ENCODE measurements at regions not wholly inside any gene's neighbourhood (a gene's known extent, or its start where the extent isn't known, plus 50 kb on each side); places are given as distances from the start of the nearest gene placed in this dataset.

DNA sequence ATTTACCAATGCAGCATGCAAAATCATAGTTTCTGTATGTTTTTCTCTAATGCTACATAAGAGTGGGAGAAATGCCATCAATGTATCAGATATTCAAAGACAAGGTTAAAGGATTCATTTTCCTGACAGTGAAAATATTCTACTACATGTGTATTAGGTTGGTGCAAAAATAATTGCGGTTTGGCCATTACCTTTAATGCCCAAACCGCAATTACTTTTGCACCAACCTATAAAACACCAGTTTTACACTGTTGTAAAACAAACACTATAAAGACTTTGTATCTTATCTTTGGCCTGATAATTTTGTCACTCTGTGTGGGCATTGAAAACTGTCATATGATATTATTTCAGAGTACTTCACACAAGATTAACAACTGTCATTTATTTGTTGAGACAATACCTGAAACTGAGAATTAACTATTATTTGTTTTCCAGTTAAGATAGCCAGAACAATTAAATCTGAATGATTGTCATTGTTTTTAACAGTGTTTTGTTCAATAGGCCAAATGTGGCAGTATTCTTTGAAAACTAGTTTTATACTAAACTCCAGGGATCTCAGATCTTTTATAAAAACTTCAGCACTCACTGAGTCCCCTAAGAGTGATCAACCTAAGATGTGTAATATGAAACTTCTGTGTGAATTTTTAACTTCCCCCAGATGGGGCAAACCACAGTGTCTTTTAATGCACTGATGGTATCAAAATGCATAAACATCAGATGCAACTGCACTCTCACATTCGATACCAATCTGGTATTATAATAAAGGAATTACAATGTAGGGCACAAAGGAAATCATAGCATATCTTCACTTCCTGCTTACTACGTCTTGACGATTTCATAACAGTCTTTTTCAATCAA is 53.8 kb upstream of the FBN2 start:
- DNase-seq (ENCODE audit: low spot score) = no peak

DNA sequence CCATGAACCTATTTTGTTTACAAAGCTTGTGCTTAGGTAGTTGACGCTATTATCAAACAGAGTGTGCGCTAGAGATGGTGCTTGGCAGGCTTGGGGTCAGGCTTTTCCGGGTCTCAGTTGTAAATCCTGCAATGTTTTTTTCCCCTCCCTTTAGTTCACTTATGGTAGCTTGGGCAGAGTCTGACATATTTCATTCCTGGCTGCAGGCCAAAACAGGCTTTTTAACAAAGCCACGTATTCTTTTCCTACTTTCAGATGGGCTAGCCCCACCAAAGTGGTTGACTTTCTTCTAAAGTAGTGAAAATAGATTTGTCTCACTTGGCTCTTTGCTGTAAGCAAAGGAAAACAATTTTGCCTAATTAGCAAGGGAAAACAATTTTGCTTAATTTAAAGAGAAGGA is 58.0 kb upstream of the FBN2 start:
- DNase-seq (ENCODE audit: low spot score) = no peak

DNA sequence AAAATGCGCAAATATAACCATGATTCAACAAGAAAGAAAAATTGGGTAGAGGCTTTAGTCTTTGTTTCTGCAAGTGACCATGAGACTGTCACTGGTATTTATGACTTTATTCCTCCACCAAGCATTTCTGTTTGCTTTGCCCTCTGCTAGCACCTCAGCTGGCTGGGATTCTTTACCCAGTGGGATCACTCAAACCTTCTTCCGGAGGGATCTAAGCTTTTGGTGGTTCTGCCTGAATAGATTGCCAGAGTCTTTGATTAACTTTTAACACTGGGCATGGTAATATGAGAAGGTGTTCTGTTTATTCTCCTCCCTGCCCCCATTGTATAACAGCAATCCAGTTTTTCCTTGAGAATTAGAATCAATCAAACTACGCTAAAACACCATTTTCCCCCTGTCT is 59.1 kb upstream of the FBN2 start:
- no peak for DNase-seq (ENCODE audit: low spot score)

DNA sequence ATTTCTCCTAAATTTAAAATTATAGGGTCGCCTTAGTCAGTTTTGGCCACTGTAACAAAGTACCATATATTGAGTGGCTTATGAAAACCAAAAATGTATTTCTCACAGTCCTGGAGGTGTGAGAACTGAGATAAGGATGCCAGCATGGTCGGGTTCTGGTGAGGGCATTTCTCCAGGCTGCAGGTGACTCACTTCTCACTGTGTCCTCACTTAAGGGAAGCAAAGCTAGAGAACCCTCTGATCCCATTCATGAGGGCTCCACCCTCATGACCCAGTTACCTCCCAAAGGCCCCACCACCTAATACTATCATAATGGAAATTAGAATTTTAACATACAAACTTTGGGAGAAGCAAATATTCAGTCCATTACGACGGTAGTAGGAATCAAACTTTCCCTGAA is 75.1 kb upstream of the FBN2 start:
- DNase-seq (ENCODE audit: low spot score) = no peak

DNA sequence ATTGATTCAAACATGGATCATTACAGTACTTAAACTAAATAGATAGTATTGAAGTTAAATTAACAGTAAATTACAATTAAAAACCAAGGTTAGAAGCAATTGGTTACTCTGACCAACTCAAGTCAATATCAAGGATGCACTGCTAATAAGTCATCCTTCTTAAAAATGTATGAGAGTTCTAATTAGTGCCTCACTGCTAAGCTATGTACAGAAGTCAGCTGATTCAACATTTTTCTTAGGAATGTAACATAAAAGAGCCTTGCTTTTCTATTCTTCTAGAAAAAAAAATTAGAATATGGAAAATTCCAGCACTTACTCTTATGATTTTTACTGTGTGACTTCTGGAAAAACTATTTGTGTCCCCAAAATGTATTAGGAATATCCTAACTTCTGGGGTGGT is 75.7 kb upstream of the FBN2 start:
- DNase-seq (ENCODE audit: low spot score) = no peak

DNA sequence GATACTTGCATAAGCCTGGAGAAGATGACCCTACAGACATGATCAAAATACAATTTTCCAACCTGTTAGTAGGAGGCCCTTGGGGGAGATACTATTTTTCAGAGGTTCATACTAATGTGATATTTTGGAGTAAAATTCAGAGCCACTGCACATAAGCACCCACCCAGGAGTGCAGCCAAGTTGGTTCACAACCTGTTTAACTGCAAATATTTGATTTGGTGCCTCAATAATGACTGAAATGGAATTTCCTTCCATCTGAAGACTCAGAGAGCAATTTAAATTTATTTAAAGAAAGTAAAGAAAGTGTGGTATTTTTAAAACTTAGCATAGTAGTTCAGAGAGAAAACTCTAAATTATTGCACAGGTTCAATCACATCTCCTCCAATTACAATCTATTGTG is 77.5 kb upstream of the FBN2 start:
- DNase-seq (ENCODE audit: low spot score) = no peak

DNA sequence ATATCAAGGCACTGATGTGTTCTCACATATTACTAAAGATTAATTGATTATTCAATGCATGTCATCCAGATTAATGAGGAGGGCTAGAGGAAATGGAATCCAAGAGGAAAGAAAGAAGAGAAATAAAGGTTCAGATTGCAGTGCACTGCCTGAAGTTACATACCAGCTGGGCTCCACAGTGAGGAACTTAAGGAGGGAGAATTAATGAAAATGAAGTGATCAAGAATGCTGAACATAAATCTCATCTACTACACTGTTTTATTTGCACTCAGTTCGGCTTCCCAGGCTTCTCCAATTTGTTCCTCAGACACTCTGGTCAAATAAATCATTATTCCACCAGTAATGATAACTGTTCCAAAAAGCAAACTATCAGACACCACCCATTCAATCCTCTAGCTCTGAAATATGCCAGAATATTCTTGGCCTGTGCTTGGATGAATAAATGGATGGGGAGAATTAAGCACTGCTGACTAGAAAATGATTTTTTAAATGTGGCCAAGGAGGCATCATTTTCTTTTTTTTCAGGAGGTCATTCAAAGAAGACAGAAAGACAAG is 88.6 kb upstream of the FBN2 start:
- DNase-seq (ENCODE audit: low spot score) = no peak

DNA sequence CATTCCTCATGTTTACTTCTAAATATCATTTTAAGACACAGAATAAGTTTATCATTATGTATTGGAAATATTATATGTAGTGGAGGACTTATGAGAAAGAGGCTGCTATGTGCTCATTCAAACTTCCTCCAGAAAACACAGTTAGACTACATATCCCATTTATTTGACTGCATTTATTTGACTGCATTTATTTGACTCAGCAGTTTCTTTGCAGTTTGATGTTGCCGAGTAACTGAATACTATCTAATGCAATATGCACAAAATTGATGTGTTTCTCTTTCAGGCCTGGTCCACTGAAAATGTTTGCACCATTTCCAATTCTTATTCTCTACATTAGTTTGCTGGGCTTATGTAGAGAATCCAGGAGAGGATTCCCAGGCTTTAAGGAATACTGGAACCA is 89.9 kb upstream of the FBN2 start:
- DNase-seq (ENCODE audit: low spot score) = no peak

DNA sequence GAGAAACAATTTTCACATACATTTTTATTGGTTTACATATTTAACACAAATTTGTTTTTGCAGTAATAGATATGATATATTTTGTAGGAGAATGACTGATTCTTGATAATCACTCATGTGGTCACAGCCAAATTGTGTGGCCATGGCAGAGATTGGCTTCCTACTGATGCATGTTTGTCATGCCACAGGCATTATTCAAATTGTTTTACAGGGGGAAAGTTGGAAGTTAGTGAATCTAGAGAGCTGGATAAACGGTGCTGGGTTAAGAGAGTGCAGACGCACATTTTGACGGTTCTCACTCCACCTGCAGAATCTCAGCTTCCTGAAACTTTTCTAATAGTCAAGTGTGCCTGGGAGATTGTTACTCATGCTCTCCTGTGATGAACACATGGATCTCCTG is 91.1 kb upstream of the FBN2 start:
- DNase-seq (ENCODE audit: low spot score) = no peak

DNA sequence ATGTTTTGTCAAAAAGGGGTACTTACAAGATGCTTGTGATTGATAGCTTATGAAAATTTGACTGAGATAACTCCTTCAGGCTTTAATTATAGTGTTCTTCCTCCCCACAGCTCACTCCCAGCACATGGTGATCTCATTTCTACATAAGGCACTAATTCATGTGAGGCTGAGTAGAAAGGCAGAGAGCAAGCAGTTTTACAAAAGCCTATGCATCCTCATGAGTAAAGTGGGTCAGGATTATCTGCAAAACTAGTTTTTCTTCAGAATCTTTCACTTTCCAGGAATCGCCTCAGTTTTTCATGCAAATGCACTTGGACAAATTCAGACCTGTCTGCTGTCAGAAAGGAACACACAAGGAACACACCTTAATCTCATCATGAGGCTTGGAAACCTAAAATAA is 92.1 kb upstream of the FBN2 start:
- no peak for DNase-seq (ENCODE audit: low spot score)

DNA sequence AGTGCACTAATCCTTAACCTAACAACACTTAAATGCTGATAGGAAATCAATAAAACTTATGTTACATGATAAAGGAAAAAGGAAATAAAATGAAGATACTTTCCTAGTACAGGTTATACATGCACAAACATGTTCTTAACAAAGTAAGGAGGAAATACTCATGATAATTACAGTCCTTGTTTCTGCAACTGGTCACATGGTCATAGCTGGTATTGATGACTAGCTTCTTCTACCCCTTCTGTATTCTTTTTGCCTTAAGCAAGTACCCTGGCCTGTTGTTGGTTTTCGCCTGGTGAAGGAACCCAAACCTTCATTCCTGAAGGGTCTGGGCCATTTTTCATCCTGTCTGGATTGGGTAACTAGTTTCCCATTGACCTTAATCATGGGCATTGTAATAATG is 93.7 kb upstream of the FBN2 start:
- no peak for DNase-seq (ENCODE audit: low spot score)

DNA sequence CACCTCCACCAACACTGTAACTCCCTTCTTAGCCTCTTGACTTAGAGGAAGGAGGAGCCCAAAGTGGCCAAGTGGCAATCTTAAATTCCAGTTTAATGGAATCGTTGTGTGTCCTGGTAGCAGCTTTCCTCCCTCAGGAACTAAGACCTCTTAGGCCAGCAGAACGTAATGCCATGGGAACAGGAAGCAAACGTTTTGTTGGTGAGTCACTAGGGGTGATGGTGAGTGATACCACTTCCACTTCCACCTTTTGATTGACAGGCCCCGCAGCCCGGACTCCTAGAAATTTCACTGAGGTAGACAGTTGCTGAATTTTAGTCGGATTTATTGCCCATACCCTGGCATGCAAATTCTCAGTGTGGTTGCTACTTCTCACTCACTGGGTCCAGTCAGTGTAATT is 94.2 kb upstream of the FBN2 start:
- no peak for DNase-seq (ENCODE audit: low spot score)

DNA sequence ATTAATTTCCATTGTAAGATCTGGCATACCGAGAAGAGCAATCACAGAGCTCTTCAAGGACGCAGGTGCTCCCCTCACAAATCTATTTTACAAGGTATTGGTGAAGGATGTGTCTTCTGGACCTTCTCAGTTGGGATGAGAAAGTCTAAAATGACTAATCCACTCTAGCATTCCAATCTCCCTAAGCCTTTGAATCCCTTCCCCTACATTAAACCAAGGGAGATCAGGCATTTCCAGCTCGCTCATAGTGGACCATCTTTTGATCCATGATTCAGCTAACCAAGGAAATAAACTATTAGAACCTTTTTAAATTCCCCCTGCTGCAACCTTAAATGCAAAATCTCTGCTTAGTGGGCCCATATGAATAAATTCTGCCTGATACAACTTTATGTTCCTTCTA is 95.9 kb upstream of the FBN2 start:
- no peak for DNase-seq (ENCODE audit: low spot score)

DNA sequence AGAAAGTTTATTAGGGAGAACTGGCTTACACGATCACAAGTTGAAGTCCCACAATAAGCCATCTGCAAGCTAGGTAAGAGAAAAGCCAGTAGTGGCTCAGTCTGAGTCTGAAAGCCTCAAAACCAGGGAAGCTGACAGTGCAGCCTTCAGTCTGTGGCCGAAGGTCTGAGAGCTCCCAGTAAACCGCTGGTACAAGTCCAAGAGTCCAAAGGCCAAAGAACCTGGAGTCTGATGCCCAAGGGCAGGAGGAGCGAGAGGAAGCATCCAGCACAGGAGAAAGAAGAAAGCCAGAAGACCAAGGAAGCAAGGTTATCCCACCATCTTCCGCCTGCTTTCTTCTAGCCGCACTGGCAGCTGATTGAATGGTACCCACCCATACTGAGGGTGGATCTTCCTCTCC is 97.3 kb upstream of the FBN2 start:
- DNase-seq (ENCODE audit: low spot score) = no peak

DNA sequence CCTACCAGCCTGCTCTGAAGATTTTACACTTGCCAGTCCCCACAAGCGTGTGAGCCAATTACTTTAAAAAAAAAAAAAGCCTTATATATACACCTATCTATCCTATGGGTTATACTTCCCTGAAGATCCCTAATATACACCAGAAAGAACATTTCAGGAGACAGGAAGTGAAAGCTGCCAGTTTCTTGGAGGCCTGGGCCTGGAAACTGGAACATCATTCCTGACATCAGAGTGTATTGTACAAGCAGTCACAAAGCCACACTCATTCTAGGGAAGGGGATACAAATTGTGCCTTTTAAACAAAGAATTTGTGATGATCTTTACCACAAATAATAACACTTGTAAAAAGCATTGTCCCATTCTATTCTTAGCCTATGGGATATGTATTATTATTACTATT is 98.3 kb upstream of the FBN2 start:
- no peak for DNase-seq (ENCODE audit: low spot score)

DNA sequence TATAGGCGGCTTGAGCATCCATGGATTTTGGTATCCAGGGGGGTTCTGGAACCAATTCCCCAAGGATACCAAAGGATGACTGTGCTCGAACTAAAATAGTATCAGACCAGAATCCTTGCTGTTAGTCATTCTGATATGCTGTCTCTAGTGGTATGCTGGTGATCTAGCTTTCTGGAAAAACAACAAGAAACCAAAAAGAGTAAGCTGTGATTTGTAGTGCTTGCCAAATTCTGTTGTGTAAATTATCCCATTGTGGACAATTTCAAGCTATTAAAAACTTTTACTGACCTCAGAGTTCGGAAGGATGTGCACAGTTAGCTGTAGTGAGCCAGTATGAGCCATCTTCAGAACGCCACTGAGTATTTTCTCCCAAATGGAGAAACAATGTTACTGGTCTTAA is 99.0 kb upstream of the FBN2 start:
- no peak for DNase-seq (ENCODE audit: low spot score)

DNA sequence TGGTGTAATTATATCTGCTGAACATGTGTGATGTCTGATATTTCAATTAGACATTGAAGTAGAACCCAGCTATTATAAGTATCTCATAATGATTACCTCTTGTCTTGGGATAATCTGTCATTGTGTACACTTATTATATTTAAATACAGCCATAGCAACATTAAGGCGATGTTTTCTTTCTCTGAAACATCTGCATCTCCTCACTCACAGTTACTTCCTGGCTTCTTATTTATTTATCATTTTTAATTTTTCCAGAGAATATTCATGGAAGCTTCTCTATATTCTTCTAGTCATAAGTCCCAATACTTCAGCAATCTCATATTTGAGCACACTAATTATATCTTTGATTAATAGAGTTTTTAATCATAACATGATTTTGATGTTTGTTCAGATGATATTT is 103.8 kb upstream of the FBN2 start:
- DNase-seq (ENCODE audit: low spot score) = no peak

DNA sequence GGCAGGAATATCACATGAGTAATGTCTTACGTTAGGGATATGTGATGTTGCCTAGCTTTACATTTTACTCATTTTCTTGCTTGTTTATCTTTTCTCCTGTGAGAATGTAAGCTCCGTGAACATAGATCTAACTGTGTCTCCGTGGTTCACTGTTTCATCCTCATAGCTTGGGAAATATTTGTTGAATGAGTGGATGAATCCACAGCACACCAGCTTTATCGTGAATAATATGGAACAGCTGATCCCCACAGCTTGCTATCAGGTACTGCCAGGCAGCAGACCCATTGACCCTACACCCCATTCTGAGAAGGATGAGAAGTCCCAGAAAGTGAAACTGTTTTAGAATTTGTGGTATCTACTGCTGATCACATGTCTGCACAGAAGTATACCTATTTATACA is 106.8 kb upstream of the FBN2 start:
- DNase-seq (ENCODE audit: low spot score) = no peak

DNA sequence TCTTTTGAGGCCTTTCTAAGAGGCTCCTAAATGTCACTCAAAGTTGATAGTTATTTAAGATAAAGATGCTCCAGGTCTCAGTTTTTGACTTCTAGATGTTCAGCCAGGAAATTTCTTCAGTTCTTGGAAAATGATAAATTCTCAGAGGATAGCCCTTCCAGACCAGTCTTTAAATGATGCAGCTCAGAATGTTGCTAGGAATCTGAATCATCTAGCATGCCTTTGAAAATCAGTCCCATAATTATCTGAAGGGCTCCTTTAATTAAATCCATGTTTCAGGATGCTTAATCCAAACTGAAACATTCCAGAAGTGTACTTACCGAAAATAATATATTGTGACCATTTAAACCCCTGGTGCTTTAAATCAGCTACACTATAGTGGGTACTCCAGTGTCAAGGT is 107.5 kb upstream of the FBN2 start:
- DNase-seq (ENCODE audit: low spot score) = no peak

DNA sequence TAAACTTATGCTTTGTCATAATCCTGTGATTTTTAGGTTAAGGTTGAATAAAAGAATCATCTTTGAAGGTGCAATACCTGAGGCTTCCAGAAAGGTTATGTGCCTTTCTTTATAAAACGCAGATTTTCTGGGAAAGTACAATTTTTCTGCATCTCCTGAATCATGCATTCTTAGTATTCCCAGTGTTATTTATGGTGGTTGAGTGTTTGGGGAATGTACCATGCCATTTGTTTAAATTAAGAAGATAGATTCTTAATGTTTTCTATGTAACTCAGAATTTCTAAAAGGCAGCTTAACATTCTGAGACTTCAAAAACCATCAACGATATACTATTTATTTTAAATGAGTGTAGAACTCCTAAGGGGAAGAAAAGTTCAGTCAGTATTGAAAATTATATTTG is 108.1 kb upstream of the FBN2 start:
- no peak for DNase-seq (ENCODE audit: low spot score)

DNA sequence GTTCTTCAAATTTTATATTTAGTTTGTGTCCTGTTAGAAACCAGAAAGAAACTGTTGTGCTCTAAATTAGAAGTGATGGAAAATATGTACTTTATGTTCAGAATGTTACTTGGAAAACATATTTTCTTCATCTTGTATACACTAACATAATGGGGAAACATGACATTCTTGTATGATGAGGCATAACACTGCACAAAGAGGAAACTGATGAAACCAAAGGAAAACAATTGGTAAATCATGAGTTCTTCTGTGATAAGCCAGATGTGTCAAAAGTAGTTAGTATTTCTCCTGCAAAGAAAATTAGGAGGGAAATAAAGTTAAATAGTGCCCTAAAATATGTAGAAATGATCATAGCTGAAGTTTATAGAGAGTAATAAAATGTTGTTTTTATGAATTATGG is 111.1 kb upstream of the FBN2 start:
- no peak for DNase-seq (ENCODE audit: low spot score)

DNA sequence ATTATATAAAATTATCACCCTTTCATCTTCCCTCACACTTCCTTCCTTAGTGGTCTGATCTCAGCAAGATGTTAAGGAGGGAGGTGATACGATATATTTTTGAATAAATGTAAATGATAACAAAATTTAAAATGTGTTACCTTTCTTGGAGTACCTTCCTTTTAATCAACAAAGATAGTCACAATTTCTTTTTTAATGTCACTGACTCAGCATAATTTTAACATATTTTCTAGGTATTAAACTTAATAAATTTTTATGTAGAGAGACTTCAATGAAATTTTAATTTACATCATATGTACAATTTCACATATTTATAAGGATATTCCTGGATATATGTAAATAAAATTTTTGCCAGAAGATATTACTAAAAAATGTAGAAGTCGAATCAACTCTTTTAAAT is 125.0 kb upstream of the FBN2 start:
- DNase-seq (ENCODE audit: low spot score) = no peak

DNA sequence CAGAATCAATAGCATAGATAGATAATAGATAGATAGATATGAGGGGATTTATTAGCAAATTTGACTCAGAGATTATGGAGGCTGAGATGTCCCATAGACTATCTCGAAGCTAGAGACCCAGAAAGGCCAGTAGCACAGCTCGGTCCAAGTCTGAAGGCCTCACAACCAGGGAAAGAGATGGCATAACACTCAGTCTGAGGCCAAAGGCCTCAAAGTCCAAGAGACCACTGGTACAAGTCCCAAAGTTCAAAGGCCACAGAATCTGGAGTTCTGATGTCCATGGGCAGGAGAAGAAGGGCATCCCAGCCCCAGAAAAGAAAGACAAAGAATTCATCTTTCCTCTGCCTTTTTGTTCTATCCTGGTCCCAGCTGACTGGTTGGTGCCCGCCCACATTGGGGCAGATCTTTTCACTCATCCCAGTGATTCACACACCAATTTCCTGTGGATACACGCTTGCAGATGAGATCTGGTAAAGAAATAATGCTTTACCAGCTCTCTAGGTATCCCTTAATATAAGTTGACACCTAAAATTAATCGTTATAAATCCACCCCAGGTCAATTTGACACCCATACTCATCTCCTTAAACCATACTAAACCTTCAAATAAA is 127.8 kb upstream of the FBN2 start:
- DNase-seq (ENCODE audit: low spot score) = no peak

DNA sequence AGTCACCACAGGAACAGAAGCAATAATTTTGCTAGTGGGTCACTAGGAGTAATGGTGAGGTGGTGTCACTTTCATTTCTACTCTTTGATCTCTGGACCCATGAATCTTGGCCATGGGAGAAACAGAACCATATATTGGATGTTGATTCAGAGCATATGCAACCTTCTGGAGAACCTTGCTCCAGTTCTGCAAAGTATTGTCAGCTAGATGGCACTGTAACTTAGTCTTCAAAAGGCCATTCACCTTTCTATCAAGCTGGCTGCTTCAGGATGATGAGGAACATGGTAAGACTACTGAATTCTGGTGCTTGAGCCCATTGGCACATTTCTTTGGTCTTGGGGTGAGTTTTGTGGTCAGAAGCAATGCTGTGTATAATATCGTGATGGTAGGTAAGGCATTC is 129.1 kb upstream of the FBN2 start:
- no peak for DNase-seq (ENCODE audit: low spot score)
